GM19395 (cell line): ENCODE measurements at regions not wholly inside any gene's neighbourhood (a gene's known extent, or its start where the extent isn't known, plus 50 kb on each side); places are given as distances from the start of the nearest gene placed in this dataset.
"Not testable (repeated sequence)": the region's sequence is repeated elsewhere in the genome, so short reads cannot be mapped to it uniquely, and the experiment has no call there.

ENCODE experiments used
- ATAC-seq: cut with Tn5 transposase; IDR thresholded peaks from one replicate; pipeline ENCODE4 v1.9.1; 2021; ENCODE audit warnings: mild to moderate bottlenecking, moderate library complexity; ENCODE audit not compliant: unreplicated experiment

DNA sequence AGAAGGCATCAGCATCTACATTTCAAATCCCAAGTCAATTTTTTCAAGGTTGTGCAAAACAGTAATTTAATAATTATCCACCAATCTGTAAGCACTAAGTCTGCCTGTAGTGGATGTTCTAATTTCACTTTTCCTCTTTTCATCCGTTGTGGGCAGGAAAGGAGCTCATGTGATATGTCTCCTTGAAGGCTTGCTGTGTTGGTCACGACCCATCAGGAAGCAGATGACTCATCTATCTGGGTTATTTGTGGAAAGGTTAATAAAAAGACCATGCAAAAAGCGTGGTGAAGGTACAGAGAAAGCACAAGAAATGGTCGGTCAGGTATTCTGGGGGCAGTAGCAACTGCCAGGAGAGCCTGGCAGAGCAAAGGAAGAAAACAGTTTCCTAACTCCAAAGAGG is 476.7 kb upstream of the RAB6C start:
- no peak for ATAC-seq

DNA sequence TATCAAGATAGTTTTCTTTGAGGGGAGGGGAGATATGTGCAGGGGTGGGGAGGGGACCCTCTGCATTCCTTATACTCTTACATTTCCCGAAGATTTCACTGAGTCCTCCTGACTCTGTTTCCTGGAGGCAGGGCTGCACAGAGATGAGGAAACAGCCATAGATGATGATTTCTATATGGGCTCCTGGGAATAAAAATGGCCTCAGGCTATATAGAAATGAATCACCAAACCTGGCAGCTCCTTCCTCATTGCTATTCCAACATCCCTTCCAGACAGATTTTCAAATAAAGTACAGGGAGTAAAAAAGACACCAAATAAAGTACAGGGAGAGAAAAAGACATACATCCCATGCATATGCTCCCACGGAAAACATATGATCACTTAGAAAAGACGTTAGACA is 474.8 kb upstream of the RAB6C start:
- ATAC-seq: no peak

DNA sequence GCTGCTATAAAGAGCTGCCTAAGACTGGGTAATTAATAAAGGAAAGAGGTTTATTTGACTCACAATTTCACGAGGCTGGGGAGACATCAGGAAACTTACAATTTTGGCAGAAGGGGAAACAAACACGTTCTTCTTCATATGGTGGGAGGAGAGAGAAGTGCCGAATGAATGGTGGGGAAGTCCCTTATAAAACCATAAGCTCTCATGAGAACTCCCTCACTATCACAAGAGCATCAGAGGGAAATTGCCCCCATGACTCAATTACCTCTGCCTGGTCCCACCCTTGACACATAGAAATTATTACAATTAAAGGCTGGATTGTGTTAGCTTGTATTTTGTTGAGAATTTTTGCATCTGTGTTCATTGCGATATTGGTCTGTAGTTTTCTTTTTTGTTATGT is 460.5 kb upstream of the RAB6C start:
- no peak for ATAC-seq

DNA sequence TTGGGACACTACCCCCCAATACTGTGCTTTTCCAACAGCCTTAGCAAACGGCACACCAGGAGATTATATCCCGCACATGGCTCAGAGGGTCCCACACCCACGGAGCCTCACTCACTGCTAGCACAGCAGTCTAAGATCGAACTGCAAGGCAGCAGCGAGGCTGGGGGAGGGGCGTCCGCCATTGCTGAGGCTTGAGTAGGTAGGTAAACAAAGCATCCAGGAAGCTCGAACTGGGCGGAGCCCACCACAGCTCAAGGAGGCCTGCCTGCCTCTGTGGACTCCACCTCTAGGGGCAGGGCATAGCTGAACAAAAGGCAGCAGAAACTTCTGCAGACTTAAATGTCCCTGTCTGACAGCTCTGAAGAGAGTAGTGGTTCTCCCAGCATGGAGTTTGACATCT is 447.3 kb upstream of the RAB6C start:
- ATAC-seq: not testable (repeated sequence)

DNA sequence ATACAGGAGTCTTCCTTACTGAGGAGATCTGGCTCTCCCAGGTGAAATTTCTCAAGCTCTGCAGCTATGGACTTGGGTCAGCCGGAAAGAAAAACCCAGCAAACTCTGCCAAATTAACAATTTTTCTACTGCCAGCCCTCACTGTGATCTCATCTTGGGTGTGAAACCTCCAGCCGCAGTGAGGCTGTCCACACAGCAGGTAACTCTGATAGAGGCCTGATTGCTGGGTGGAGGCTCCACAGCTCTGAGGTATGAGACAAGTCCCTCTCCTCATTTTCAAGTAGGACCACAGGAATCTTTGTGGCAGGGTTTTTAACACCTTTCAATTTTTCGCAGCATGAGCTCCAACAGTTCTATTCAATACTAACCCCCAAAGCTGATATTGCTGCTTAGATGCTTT is 430.6 kb upstream of the RAB6C start:
- no peak for ATAC-seq

DNA sequence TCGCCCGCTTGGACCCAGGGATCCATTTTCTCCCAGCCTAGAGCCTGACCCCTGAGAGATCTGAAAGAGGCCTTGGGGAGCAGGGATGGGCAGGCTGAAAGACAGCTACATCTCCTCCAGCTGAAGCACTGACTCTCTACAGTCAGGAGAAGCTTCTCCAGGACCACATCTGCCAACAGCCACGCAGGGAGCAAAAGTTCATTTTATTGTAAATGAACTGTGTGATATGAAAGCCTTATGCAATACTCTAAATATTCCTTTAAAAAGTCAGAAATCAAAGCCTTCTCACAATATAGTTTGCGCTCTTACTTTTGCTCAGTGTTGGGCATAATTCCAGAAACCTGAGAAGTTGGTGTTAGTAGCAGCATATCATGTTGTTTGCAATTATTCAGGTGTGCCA is 428.9 kb upstream of the RAB6C start:
- ATAC-seq: no peak

DNA sequence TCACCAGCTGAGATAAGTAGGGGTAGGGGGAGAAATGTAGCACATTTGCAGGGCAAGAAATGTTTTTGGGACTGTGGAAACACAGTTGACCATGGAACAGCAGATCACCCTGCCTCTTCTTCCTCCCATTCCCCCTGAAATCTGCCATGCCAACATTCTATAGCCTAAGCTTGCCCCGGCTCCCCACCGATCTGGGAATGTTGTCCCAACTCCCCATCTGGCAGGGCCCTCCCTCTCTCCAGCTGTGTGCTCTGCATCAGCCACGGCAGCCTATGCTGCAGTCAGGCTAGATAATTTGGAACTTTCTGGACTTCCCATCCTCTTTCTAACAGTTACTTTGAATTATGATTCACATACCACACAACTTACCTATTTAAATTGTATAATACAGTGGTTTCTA is 425.1 kb upstream of the RAB6C start:
- ATAC-seq: no peak

DNA sequence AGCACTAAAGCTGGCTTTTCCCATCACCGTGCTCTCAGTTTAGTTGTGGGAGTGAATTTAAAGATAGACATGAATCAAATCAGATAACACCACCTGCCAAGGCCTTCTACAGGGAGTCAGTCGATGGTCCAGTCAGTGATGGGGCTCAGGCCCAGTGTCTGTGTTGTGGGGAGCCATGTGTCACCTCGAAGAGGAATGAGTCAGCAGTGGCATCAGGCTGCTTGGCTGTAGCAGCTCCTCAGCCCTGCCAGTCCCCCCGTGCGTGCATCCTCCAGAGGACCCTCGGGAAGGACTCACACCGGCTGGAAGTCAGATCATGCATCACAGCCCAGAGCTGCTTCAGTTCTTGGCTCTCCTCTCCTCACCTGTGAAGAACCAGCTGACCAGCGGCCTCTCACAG is 420.4 kb upstream of the RAB6C start:
- no peak for ATAC-seq

DNA sequence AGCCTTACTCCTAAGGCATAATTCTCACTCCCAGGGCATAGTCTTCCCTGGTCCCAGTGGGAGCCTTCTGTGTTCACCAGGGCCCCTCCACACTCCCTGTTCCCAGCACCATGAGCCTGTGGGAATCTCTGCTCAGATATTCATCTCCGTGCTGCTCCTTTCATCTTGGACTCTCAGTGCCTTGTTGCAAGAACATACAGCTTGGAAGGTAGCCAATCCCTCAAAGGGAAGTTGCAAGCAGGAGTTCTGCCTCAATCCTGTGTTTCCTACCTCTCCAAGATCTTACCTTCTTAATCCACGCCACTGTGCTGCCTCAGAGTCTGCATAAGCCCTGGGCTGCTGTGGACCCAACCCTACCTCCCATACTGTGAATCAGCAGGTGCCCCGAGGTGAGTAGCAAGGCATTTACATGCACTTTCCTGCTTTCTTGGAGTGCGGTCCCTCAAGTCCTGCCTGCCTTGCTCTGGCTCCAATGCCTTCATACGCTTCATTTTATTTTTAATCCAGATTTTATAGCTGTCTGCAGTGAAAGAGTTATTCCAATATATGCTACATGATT is 413.8 kb upstream of the RAB6C start:
- ATAC-seq: no peak

DNA sequence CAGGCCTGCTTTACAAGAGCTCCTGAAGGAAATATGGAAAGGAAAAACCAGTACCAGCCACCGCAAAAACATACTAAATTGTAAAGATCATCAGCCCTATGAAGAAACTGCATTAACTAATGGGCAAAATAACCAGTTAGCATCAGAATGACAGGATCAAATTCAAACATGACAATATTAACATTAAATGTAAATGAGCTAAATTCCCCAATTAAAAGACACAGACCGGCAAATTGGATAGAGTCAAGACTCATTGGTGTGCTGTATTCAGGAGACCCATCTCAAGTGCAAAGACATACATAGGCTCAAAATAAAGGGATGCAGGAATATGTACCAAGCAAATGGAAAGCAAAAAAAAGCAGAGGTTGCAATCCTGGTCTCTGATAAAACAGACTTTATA is 408.7 kb upstream of the RAB6C start:
- ATAC-seq: not testable (repeated sequence)

DNA sequence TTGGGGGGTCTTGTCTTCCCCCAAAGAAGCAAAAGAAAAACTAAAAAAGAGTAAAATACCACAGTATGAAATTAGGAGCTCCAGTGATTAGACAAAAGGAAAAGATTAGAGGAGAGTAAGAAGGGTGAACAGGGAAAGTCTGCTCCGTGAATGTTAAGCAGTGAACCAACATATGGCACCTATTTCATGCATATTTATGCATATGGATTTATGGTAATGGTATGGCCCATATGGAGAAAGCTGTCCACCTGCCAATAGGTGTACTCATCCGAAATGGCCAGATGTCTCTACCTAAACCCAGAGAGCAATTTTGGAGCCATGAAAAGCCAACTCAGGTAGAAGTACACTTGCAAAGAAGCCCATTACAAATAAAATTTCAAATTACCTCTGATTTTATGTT is 404.0 kb upstream of the RAB6C start:
- ATAC-seq: no peak

DNA sequence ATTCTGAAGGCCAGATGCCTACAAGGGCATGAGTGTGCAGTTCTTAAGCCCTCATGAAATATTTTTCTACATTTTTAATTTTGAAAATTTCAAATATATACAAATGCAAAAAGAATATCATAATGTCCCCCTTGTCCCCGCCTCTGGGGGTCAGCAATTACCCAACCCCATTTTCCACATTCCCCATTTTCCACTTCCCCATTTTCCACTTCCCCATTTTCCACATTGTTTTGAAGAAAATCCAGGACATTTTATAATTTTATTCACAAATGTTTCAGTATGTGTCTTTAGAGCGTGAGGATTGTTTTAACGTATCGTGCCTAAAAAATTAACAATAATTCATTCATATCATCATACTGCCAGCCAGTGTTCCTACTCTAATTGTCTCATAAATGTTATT is 403.6 kb upstream of the RAB6C start:
- ATAC-seq: no peak

DNA sequence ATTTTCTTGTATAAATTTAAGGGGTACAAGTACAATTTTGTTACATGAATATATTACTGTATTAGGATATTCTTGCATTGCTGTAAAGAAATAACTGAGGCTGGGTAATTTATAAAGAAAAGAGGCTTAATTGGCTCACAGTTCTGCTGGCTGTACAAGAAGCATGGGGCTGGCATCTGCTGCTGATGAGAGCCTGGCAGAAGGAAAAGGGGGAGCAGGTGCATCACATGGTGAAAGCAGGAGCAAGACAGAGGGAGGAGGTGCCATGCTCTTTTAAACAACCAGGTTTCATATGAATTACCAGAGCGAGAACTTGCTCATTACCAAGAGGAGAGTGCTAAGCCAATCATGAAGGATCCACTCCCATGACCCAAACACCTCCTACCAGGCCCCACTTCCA is 399.5 kb upstream of the RAB6C start:
- no peak for ATAC-seq

DNA sequence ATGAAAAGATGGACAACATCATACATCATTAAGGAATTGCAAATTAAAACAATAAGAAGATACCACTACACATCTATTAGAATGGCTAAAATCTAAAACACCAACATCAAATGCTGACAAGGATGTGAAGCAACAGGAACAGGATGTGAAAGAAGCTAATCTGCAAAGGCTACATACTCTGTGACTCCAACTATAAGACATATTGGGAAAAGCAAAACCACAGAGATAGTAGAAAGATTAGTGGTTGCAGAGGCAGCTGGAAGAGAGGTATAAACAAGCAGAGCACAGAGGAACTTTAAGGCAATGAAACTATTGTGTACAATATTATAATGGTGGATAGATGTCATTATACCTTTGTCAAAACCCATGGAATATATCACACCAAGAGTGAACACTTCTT is 393.7 kb upstream of the RAB6C start:
- ATAC-seq: no peak

DNA sequence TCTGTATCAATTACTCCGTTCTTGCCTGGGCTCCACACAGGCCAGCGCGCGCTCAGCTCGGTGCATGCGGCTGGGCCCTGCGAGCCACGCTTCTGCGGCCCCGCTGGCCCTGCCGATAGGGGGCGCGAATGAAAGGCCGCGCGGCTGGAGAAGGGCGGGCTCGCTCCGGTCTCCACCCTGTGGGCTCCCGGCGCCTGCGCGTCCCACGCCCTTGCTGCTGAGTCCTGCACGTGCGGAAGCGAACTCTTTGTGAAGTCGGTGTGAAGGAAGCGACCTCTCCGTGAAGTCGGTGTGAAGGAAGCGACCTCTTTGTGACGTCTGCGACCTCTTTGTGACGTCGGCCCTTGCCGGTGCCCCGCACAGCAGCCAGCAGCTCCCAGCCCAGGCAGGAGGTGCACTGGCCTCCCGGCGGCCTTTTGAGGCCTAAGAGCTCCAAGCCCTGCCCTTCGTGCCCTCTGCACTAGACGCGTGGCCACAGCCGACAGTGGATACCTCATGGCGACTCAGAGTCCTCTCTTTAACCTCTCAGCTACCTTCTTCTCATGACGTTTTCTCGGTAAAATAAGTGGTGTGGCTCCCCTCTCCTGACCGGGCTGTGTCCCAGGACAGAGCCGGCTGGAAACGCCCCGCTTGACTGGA is 391.9 kb upstream of the RAB6C start:
- ATAC-seq: no peak

DNA sequence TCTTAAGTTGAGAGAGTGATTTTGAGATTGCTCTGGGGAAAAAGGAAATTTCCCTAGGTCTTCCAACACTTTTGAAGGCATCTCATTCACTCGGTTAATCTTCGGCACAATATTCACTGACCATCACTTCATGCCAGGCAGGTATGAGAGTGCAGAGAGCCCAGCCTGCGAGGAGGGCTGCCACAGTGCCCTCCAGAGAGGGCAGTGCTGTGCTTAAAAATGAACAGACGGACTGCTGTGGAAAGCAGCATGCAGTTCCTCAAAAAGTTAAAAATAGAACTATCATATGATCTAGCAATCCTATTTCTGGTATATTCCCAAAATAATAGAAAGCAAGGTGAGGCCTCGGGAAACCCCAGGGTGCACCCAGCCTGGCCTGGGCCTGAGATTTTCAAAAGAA is 374.9 kb upstream of the RAB6C start:
- ATAC-seq: no peak

DNA sequence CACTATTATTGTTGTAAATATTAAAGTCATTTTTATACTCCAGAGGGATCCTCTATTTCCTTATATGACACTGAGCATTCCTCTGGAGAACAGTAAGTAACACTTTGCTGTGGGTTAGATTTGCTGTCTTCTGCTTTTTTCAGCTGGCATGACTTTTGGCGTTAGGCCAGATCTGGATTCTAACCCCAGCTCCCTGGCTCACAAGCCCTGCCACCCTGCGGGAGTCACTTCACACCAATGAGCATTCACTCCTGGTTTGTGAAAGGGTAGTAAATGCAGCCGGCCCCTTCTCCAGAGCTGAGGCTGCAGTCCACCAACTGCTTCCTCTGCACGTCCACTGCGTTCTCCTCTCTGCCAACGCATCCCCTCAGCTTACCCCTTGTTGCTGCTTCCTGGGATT is 373.8 kb upstream of the RAB6C start:
- ATAC-seq: no peak

DNA sequence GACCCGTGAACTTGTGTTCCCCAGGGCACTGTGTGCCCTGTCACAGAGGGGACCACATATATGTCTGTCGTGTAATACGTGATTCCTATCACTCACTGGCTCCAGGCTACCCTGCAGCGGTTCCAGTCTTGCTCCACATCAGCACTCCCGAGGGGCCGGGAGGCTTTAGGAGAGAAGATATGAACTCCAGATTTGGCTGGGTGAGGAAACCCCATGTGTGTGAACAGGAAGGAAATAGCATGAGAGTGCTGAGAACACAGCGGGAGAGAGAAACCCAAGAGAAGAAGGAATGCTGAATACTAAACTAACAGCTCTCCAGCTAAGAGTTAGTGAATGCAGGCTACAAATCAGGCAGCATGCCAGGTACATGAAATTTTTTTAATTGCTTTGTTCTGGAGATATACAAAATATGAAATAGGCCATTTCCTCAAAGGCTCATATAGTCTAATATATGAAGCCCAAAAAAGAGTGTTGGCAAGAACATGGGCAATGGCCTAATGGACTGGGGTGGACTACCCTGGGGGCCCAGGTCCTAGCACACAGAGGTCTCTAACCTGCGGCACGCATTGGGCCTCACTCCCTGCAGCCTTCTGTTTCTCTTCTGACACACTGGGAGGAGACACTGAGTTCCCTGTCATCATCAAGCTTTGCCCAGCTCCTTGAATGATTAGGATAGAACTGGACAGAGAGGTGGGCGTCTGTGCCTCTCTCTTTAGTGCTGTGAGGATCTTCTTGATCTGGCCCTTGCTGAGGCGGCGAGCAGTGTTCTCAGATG is 372.8 kb upstream of the RAB6C start:
- no peak for ATAC-seq

DNA sequence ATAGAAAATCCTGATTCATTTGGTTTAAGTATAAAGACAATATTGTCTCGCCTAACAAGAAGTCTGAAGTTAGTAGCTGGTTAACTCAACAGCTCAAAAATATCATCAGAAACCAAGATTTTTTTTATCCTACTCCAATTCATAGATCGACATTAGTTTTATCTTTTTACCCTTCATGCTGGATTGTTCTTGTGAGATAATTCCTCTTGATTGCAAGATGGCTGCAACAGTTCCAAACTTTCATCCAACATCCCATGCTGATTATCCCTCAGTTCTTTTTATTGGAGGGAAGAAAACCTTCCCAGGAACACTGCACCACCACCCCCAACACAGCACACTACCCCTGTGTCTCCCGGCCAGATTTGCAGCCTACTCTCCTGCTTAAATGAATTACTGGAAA is 370.2 kb upstream of the RAB6C start:
- no peak for ATAC-seq

DNA sequence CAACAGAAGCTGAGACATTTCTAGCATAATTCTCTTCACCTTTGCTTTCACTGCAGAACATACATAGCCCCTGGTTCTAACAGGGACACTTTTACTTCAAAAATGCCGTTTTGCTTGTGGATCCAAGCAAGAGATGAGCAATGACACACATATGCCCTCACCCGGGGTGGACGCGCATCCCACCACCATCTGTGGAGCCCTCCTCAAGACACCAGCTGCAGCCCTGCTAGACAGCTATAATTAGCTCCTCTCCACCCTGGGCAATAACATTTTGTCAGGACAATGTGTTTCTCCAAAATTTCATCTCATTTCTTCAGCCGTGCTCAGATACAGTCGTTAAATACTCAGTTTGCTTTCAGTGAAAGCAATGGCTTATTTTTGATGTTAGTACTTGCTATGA is 368.7 kb upstream of the RAB6C start:
- ATAC-seq: no peak

DNA sequence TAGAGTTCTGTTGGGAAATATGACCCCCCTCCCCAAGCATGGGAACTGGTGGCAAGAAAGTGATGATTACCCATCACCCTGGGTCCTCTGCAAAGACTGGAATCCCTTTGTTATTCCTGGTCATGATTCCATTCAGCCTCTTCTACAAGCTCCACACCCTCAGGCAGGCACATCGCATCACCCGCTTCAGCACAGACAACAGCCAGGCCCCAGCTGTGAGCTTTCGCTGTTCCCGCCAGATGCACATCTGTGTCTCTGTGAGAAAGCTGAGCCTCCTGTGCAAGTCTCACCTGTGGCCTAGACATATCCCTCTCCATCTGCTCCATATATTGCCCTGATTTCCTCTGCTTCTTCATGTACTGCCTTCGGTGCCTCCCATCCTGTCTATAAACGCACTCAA is 368.0 kb upstream of the RAB6C start:
- no peak for ATAC-seq

DNA sequence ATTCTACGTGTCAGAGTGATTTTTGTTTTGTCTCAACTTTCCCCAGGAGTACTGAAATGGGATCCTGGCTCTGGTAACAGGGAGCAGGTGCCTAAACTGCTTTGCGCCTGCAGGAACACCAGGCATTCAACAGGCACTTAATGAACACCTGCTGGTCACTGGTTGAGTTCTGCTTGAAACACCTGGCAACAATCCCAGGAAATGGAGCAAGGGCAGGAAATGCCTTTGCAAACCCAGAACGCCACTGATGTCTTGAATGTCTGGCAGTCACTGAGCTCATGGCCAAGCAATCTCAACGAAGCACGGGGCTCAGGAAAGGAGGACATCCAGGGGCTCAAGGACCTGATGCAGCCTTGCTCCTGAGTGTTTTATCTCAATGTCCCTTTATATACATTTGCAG is 360.0 kb upstream of the RAB6C start:
- no peak for ATAC-seq

DNA sequence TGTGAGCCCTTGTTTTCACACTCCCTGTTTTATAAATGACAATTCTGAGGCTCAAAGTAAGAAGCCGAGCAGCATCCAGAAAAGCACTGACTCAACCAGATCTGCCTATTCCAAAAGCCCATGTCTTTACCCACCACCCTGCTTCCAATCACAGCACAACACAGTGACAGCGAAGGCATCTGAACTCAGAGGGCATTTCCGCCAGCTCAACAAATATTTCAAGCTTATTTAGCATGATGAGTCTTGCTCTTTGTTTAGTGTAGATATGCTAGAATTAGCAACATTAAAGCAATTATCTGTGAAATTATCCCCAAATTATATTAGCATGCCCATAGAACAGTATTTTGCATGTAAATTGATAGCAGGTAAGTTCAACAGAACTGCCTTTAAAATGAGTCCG is 359.1 kb upstream of the RAB6C start:
- ATAC-seq: no peak
